Amniotic epithelial cell (primary cell): ENCODE measurements at regions not wholly inside any gene's neighbourhood (a gene's known extent, or its start where the extent isn't known, plus 50 kb on each side); places are given as distances from the start of the nearest gene placed in this dataset.

Source experiments
- DNase-seq: peaks from one replicate; pipeline ENCODE4 v3.0.0-alpha.2; 2010; ENCODE audit warnings: low read depth

DNA sequence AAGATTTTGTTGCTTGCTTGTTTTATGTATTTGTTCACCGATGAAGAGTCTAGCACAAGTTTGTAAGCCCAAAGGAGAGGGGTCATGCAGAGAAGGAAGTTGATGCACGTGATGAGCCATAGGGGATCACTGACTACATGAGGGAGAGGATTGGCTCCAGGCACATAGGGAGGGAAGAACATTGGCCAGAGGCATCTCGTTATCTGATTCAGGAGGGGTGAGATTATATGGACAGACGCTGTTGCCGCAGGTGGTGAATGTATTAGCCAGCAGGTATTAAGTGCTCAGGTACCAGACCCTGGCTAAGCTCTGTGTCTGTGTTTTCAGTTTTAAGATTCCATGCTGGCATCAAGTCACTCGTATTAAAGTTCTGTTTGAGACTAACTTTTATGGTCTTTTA, 91.8 kb upstream of the CHST9 start:
- DNase-seq = no peak

DNA sequence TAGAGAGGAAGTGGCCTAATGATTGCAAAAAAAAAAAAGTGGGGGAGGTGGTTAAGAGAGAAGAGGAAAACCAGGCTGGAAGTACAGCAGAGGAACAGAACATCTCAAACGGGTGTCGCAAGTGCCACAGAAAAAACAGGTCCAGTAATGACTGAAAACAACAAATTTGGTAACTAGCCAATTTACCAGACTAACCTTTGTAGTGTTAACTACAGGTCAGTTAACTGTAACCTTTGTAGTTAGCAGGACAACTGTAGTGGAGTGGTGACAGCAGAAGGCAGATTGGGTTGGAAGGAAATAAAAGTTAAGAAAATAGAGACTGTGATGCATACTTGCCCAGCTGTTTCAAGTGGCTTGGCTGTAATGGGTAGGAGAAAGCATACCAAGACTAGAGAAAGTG, 91.4 kb upstream of the CHST9 start:
- DNase-seq = no peak

DNA sequence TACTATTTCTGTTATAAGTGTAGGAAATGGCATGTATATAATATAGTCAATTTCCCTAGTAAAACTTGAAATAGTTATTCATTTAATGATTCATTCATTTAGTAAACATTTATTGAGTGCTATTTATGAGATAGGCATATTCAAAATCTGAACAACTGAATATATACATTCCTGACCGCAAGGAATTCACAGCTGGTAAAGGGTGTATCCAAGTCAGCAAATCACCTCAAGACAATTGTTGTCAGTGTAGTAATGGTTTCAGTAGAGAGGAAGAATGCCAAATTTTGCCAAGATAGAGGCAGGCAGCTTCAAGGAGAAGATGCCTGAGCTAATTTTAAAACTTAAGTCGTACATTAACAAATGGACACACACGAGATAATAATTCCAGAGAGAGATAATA, 89.8 kb upstream of the CHST9 start:
- no peak for DNase-seq

DNA sequence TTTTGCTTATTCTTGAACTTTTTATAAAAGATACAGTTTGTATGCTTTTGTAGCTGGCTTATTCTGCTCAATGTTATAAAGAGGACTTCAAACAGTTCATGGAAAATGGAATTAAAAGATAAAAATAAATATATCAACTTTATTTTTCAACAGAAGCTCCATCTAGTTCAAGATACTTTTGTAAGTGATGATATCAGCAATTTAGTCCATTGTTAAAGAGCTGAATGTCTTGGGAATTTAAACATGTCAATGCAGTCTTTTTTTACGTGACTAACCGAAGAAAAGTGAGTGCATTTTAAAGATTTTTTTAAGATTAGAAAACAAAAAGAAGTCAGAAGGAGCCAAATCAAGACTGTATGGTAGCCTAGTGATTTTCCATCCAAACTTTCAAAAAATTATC, 85.4 kb upstream of the CHST9 start:
- DNase-seq = no peak

DNA sequence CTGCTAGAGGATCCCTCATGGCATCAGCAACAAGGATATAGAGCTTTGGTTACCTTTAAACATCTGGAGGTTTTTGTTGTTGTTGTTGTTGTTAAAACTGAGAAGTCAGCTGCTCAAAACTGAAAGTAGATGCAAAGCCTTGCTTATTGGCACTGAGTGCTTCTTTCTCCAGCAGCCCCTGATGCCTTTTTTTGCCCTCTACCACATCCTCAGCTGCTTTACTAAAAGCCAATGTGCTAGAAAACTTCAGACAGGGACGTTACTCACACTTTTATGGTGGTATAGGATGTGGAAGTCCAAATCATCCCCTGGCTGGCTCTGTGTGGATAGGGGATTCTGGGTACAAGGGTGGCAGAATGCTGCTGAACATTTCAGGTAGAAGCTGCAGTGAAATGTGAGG, 78.3 kb upstream of the CHST9 start:
- no peak for DNase-seq

DNA sequence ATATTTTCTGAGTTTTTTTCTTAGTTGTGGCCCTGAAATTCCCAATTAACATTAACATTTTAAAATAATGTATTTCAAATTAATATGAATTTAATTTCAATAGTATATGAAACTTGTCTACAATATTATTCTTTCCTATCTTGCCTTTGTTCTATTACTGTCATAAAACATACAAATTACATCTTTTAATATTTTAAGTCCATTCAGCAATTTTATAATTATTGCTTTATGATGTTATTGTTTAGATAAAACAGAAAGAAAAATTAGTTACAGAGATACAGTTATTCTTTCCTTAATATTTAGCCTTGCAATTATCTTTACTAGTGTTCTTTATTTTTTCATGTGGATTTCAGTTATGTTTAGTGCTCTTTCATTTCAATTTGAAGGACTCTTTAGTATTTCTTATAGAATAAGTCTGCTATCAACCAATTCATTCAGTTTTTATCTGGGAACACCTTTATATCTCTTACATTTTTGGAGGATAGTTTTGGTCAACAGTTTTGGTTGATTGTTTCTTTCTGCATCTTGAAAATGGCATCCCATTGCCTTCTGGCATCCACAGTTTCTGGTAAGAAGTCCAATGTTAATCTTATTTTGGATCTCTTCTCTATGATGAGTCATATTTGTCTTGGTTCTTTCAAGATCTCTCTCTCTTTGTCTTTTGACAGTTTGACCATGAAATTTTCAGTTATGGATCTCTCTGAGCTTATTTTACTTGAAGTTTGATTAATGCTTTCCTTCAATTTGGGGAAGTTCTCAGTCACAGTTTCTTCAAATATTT, 76.9 kb upstream of the CHST9 start:
- no peak for DNase-seq

DNA sequence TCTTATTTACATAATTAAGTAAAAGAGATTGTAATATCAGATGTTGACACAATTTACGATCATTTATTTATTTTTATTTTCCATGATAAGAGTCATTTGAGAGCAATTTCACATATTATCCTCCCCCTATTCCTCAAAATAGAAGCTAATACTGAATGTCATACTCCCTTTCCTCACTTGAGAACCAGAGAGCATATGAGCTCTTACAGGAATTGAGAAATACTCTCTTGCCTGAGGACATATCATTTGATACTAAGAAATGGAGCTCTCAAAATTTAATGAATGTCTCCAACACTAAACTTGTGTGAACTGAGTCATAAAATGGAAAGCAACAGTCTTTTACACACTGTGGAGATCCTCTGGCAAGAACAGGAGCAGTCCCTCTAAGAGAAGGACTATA, 68.5 kb upstream of the CHST9 start:
- DNase-seq = no peak

DNA sequence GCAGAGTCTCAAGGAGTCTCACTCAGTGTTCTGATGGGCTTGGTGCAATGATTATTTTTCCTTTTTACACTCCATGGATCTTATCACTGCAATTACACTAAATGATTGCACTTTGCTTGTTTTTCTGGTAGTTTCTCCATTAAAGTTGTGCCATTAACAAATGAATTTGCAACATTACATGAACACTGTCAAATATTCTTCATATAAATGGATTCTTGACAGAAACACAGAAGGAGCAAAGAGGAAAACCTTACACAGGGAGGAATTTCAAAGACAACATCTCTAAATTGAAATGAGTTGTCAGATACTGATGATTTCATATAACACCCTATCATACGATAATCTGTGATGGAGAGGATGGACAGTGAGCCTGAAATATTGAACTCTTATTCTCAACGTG, 65.4 kb upstream of the CHST9 start:
- DNase-seq = no peak

DNA sequence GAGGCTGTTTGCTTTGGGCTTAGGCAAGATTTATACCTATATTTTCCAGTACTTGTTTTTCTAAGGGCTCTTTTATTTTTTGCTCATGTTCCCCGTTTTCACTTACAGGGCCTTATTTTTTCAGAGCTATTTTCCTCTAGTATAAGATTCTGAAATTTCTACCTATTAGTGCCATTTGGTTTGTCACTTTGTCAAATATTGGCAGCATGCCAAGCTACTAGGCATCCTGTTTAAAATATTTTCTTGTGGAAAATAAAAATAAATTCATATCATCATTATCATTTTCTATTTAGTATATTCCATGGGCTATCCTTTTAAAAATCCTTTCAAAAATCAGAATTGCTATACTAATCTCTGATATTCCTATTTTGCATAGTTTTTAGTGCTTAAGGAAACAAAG, 64.8 kb upstream of the CHST9 start:
- no peak for DNase-seq

DNA sequence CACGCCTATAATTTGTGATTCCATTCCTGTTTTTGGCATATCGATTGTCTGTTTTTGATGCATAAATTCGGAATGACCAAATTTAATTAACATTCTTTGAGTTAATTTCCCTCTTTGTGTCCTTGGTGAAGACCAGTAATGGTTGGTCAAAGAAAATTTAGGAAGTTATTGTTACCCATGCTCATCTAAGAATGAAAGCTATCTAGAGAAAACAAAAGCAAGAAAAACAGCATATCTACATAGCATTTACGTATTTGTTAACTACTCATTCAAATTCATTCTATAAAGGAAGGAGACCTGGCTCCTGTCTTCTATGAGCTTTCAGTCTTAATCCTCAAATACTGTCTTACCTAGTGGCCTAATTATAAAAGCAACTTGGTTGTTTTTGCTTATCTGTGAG, 59.2 kb upstream of the CHST9 start:
- no peak for DNase-seq

DNA sequence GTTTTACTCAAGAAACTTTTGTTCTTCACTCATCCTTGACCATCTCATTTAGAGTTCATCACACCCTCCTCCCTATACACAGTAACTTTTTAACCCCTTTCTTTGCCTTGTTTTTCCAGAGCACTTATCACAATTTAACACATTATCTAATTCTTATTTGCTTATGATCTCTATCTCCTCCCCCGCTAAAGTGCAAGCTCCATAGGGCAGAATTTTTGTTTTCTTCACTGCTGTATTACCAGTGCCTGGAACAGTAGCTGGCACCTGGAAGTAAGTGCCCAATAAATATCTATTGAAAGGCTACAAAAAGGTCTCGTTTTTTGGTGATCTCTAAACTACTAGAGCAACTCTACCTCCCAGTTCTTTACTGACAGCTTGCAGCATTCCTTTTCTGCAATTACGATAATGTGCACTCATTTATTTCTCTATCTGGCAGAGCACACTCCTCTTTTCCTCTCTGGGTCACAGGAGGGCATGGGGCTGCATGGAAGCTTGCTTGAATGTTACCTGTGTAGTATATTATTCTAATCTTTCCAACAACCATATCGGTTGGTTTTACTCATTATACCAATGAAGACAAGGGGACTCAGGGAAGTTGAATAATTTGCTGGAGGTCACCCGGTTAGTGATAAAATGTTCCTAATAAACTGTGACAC, 57.4 kb upstream of the CHST9 start:
- DNase-seq = no peak

DNA sequence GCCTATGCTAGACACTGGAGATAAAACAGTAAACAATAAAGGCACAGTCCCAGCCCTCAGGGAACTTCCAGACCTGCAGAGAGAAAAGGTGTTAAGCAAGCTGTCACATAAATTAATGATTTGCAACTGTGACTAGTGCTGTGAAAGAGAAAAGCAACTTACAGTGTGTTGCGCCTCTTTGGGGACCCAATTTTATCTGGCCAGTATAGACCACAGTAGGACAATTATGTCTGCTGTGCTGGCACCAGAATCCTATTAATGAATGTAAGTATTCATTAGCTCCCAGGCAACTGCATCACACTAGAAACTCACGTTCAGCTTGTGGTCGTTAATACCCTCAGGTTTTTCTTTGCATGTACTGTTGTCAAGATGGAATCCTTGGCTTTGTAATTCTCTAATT, 55.3 kb upstream of the CHST9 start:
- no peak for DNase-seq

DNA sequence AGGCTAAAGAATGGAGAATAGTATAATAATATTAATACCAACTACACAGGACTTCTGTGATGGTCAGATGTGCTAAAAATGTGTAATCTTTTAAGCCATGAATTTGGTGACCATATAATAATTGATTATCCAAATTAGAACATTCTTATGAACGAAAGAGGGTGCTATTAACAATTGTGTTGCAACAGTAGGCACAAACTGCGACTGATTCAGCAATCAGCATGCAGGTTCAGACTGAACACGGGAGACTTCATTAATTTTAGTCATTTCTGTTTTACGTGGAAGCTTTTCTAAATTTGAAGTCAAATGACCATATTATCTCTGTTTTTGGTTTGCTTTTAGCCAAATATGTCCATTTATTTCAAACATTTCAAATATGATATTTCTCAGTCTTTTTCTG, 54.6 kb upstream of the CHST9 start:
- no peak for DNase-seq

DNA sequence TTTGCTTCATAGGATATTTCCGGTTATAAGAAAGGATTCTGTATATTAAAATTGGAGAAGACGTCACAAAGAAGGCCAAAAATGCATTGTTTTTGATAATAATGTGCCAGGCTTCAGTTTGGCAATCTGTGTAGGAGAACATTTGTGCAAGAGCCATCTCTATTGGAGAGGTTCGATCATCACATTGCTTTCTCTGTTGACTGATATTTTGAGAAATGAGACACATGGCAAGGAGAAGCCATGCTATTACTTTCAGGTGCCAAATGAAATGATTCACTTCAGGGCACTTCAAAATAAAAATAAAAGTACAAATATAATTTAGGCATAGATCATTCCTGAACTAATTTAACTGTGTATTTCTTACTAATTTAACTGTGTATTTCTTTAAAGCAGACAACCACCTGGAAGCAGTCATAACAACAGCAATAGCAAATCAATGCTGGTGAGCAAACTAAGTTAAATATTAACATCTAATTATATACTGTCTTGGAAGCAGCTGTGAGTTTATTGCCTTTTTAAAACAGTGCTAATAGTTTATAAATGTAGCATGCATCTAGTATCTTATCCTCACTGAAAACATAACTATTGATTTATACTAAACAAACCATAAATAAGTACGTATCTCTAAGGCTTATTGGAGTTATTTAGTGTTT, 50.2 kb upstream of the CHST9 start:
- no peak for DNase-seq
